Uterus (tissue), 2 donors: ENCODE measurements at regions not wholly inside any gene's neighbourhood (a gene's known extent, or its start where the extent isn't known, plus 50 kb on each side); places are given as distances from the start of the nearest gene placed in this dataset.

Experiments used
- POLR2A ChIP-seq, 2 donors: fragments of 450-650 bp; IDR thresholded peaks; one replicate each; pipeline ENCODE4 v1.6.1; 2016; ENCODE audit warnings: antibody characterized with exemption in 2 of 2, mild to moderate bottlenecking in 1 of 2, moderate library complexity in 1 of 2
- TF ChIP-seq, protein P1 (sequence below), 4 experiments: fragments of 200-600 bp in 2 of 4; fragments of 450-650 bp in 2 of 4; sonication (generic) in 2 of 4; IDR thresholded peaks; one replicate each; pipeline ENCODE4 v1.5.1; 2016 to 2019; ENCODE audit warnings: antibody characterized with exemption in 4 of 4, mild to moderate bottlenecking in 2 of 4, moderate library complexity in 1 of 4

DNA sequence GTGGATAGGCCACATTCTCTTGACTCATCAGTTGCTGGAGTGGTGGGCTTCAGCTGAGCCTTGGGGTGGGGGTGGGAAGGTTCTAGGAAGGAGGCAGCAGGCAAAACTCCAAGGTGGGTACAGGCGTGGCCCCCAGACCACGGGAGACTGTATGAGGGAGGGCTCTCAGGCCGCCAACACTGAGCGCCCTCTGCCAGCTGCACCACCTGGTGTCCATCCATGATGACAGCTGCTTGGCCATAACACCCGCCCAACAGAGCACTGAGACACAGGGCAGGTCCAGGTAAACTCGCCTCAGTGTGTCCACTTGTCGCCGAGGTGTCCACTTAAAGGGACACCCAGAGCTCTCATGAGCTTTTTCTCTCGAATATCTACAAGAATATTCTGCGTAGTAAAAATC lies 133.5 kb downstream of the C16orf95 start:
- TF ChIP-seq, protein P1, sequence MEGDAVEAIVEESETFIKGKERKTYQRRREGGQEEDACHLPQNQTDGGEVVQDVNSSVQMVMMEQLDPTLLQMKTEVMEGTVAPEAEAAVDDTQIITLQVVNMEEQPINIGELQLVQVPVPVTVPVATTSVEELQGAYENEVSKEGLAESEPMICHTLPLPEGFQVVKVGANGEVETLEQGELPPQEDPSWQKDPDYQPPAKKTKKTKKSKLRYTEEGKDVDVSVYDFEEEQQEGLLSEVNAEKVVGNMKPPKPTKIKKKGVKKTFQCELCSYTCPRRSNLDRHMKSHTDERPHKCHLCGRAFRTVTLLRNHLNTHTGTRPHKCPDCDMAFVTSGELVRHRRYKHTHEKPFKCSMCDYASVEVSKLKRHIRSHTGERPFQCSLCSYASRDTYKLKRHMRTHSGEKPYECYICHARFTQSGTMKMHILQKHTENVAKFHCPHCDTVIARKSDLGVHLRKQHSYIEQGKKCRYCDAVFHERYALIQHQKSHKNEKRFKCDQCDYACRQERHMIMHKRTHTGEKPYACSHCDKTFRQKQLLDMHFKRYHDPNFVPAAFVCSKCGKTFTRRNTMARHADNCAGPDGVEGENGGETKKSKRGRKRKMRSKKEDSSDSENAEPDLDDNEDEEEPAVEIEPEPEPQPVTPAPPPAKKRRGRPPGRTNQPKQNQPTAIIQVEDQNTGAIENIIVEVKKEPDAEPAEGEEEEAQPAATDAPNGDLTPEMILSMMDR (IDR thresholded peaks at IDR 0.05) = no peak
- TF ChIP-seq POLR2A (IDR thresholded peaks at IDR 0.05) = no peak
